ENCODE measurements at regions not wholly inside any gene's neighbourhood (a gene's known extent, or its start where the extent isn't known, plus 50 kb on each side); places are given as distances from the start of the nearest gene placed in this dataset.

DNA sequence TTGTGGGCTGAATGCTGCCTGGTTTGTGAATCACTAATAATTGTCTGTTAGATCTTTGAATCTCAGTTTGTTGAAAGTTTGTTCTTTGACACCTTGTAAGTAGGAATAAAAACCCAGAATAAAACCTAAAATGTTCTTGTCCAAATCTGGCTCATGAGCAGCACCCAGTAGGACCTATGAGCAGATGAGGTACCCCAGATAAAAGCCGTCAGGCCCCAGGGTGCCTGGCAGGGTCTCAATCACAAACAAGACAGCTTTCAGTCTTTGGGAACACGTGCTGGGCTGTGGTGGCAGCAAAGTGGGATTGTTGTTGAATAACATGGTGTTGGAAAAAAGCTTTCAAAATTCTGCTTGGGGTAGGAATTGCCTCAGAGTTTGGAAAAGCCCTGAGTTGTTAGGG, 52.1 kb upstream of the ECI2 start:
- Histone ChIP-seq H3K27ac (ENCODE audit: low read length) (no peak overlapping the region), H3K27me3 (ENCODE audit: control insufficient read depth, insufficient read depth, low read length) (no peaks in the 10 kb centered on the region), H3K4me3 (ENCODE audit: low read depth in 2 of 2, low read length in 2 of 2) (no peak overlapping the region), H3K36me3 (ENCODE audit: control insufficient read depth, insufficient read depth, low read length) (no peaks in the 10 kb centered on the region), H3K4me1 (ENCODE audit: control insufficient read depth, insufficient read depth, low read length) (no peaks in the 10 kb centered on the region), H3K9me3 (ENCODE audit: control insufficient read depth, insufficient read depth, low read depth, low read length) (no peaks in the 10 kb centered on the region)
- CTCF ChIA-PET, result no interaction called here
- TF ChIP-seq REST (IDR thresholded peaks at IDR 0.05; ENCODE audit: insufficient read depth in 1 of 2, low read depth in 2 of 2, low read length in 1 of 2) (no peak), SIN3A (IDR thresholded peaks at IDR 0.05; ENCODE audit: borderline replicate concordance, insufficient read depth, low read depth, low read length) (no peak), TCF7L2 (IDR thresholded peaks at IDR 0.05; ENCODE audit: low read depth, low read length) (no peak), POLR2AphosphoS5 (IDR thresholded peaks at IDR 0.05; ENCODE audit: low read depth, low read length) (no peak)
- TF ChIP-seq, protein P1, sequence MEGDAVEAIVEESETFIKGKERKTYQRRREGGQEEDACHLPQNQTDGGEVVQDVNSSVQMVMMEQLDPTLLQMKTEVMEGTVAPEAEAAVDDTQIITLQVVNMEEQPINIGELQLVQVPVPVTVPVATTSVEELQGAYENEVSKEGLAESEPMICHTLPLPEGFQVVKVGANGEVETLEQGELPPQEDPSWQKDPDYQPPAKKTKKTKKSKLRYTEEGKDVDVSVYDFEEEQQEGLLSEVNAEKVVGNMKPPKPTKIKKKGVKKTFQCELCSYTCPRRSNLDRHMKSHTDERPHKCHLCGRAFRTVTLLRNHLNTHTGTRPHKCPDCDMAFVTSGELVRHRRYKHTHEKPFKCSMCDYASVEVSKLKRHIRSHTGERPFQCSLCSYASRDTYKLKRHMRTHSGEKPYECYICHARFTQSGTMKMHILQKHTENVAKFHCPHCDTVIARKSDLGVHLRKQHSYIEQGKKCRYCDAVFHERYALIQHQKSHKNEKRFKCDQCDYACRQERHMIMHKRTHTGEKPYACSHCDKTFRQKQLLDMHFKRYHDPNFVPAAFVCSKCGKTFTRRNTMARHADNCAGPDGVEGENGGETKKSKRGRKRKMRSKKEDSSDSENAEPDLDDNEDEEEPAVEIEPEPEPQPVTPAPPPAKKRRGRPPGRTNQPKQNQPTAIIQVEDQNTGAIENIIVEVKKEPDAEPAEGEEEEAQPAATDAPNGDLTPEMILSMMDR (IDR thresholded peaks at IDR 0.05), result no peak
- POLR2A ChIA-PET, result interaction anchor here (0.7 kb wide), 1 partner anchor 18 kb away, joined by 5 read pairs; no protein-coding TSS in a partner anchor
- no peak for ATAC-seq
- in situ Hi-C loops (cut with HindIII; ENCODE audit: low pct_unique_long_range_greater_than_20kb, low sequenced_read_pairs), result no loop called here
- no TSS peak for BruUV-seq (replicated peaks)
- intact Hi-C loops (cut with micrococcal nuclease; ENCODE audit: unreplicated experiment), result no loop called here
- DNase-seq (ENCODE audit: low read depth, low spot score), result no peak

- ChIA-PET CTCF (no interaction called here), POLR2A (no interaction called here)
- no peak overlapping the region for H3K4me3 ChIP-seq (ENCODE audit: low read depth in 2 of 2, low read length in 2 of 2)
- no peaks in the 10 kb centered on the region for H3K4me1 ChIP-seq (ENCODE audit: control insufficient read depth, insufficient read depth, low read length)
- TF ChIP-seq TCF7L2 (IDR thresholded peaks at IDR 0.05; ENCODE audit: low read depth, low read length) (no peak), REST (IDR thresholded peaks at IDR 0.05; ENCODE audit: insufficient read depth in 1 of 2, low read depth in 2 of 2, low read length in 1 of 2) (no peak), POLR2AphosphoS5 (IDR thresholded peaks at IDR 0.05; ENCODE audit: low read depth, low read length) (no peak), SIN3A (IDR thresholded peaks at IDR 0.05; ENCODE audit: borderline replicate concordance, insufficient read depth, low read depth, low read length) (no peak)
- TF ChIP-seq, protein P1 (IDR thresholded peaks at IDR 0.05), result no peak
- ATAC-seq (no peak), DNase-seq (ENCODE audit: low read depth, low spot score) (no peak)
- no peak overlapping the region for H3K27ac ChIP-seq (ENCODE audit: low read length)
- no peaks in the 10 kb centered on the region for H3K9me3 ChIP-seq (ENCODE audit: control insufficient read depth, insufficient read depth, low read depth, low read length)
- no peaks in the 10 kb centered on the region for H3K36me3 ChIP-seq (ENCODE audit: control insufficient read depth, insufficient read depth, low read length)
- intact Hi-C loops (cut with micrococcal nuclease; ENCODE audit: unreplicated experiment), result no loop called here
- in situ Hi-C loops (cut with HindIII; ENCODE audit: low pct_unique_long_range_greater_than_20kb, low sequenced_read_pairs), result no loop called here
- no peaks in the 10 kb centered on the region for H3K27me3 ChIP-seq (ENCODE audit: control insufficient read depth, insufficient read depth, low read length)
- no TSS peak for BruUV-seq (replicated peaks)
Measured at GRCh38 chr6:4186385-4186784, 51.0 kb upstream of the ECI2 start.

Measured in Panc1 (cell line).